NCI-H1694 (cell line): ENCODE measurements at regions not wholly inside any gene's neighbourhood (a gene's known extent, or its start where the extent isn't known, plus 50 kb on each side); places are given as distances from the start of the nearest gene placed in this dataset.
"Not testable (repeated sequence)": the region's sequence is repeated elsewhere in the genome, so short reads cannot be mapped to it uniquely, and the experiment has no call there.

Source experiments
- DNase-seq: peaks from one replicate; lab custom pipeline; 2025; lab: John Stamatoyannopoulos, UW

GRCh38 chr6:88454658-88455057, 288.5 kb upstream of the CNR1 start:
- no peak for DNase-seq

- no peak for DNase-seq
Measured at GRCh38 chr6:88449770-88450169, 283.6 kb upstream of the CNR1 start.

- DNase-seq = no peak
Measured at GRCh38 chr6:88445188-88445965, 279.2 kb upstream of the CNR1 start.

- no peak for DNase-seq
Measured at GRCh38 chr6:88443554-88443953, 277.4 kb upstream of the CNR1 start.

GRCh38 chr6:88442737-88443136, 276.6 kb upstream of the CNR1 start:
- no peak for DNase-seq

GRCh38 chr6:88441346-88441745, 275.2 kb upstream of the CNR1 start:
- no peak for DNase-seq

- DNase-seq = no peak
Measured at GRCh38 chr6:88428068-88428467, 261.9 kb upstream of the CNR1 start.

GRCh38 chr6:88426005-88426404, 259.9 kb upstream of the CNR1 start:
- no peak for DNase-seq

- no peak for DNase-seq
Measured at GRCh38 chr6:88422831-88423230, 256.7 kb upstream of the CNR1 start.

GRCh38 chr6:88420967-88421488, 254.9 kb upstream of the CNR1 start:
- not testable (repeated sequence) for DNase-seq

- not testable (repeated sequence) for DNase-seq
Measured at GRCh38 chr6:88418921-88419810, 253.0 kb upstream of the CNR1 start.

- DNase-seq = not testable (repeated sequence)
Measured at GRCh38 chr6:88417361-88417760, 251.2 kb upstream of the CNR1 start.

- no peak for DNase-seq
Measured at GRCh38 chr6:88413459-88413858, 247.3 kb upstream of the CNR1 start.

GRCh38 chr6:88408355-88408754, 242.2 kb upstream of the CNR1 start:
- DNase-seq = not testable (repeated sequence)

- DNase-seq = not testable (repeated sequence)
Measured at GRCh38 chr6:88406674-88407073, 240.5 kb upstream of the CNR1 start.

- no peak for DNase-seq
Measured at GRCh38 chr6:88403486-88403885, 237.3 kb upstream of the CNR1 start.

GRCh38 chr6:88402909-88403308, 236.8 kb upstream of the CNR1 start:
- no peak for DNase-seq

- not testable (repeated sequence) for DNase-seq
Measured at GRCh38 chr6:88390998-88391397, 224.9 kb upstream of the CNR1 start.

- no peak for DNase-seq
Measured at GRCh38 chr6:88388589-88388988, 222.4 kb upstream of the CNR1 start.

- DNase-seq = no peak
Measured at GRCh38 chr6:88386167-88386566, 220.0 kb upstream of the CNR1 start.

GRCh38 chr6:88383183-88383582, 217.0 kb upstream of the CNR1 start:
- DNase-seq = no peak

GRCh38 chr6:88381289-88381642, 215.1 kb upstream of the CNR1 start:
- DNase-seq = no peak
